H1 (cell line): ENCODE measurements at regions not wholly inside any gene's neighbourhood (a gene's known extent, or its start where the extent isn't known, plus 50 kb on each side); places are given as distances from the start of the nearest gene placed in this dataset.

Experiments used
- CTCF ChIA-PET: fragments of 300-600 bp; sonication (Branson Sonifier 250); formaldehyde crosslinking; loops from one replicate; lab custom pipeline; 2021; ENCODE audit not compliant: partially characterized antibody; lab: Charles Lee
- POLR2A ChIA-PET: fragments of 300-600 bp; sonication (Branson Sonifier 250); formaldehyde crosslinking; loops from one replicate; lab custom pipeline; 2021; ENCODE audit warnings: inconsistent platforms; ENCODE audit not compliant: partially characterized antibody; lab: Charles Lee
- DNase-seq, 2 experiments: peaks; one replicate each; pipeline versions ENCODE4 v3.0.0 to v3.0.0-alpha.2; 2010 to 2022; ENCODE audit warnings: low spot score in 2 of 2, low read depth in 1 of 2, mixed read lengths in 1 of 2
- FAIRE-seq: peaks from 2 replicates; lab custom pipeline; 2011; peaks lifted over from hg19 to GRCh38; lab: Jason Lieb, UNC
- H2AFZ ChIP-seq: 2 replicates; pipeline ENCODE4 v1.8.1; 2012; ENCODE audit warnings: low read length, inconsistent platforms
- H2AK5ac ChIP-seq: 2 replicates; pipeline ENCODE4 v1.6.1; 2013; ENCODE audit warnings: low read depth, low read length
- H2BK120ac ChIP-seq: replicated peaks from 2 replicates; pipeline ENCODE3; 2013; ENCODE audit warnings: low read depth, low read length, inconsistent platforms
- H2BK12ac ChIP-seq: 2 replicates; pipeline ENCODE4 v1.6.1; 2013; ENCODE audit warnings: low read depth, low read length
- H2BK15ac ChIP-seq: 2 replicates; pipeline ENCODE4 v1.6.1; 2013; ENCODE audit warnings: low read length
- H2BK20ac ChIP-seq: 2 replicates; pipeline ENCODE4 v1.6.1; 2013; ENCODE audit warnings: low read length
- H2BK5ac ChIP-seq: 2 replicates; pipeline ENCODE4 v1.6.1; 2013; ENCODE audit warnings: low read depth, low read length
- H3K14ac ChIP-seq: 2 replicates; pipeline ENCODE4 v1.6.1; 2013; ENCODE audit warnings: inconsistent platforms; ENCODE audit not compliant: insufficient read length
- H3K18ac ChIP-seq: 2 replicates; pipeline ENCODE4 v1.6.1; 2013; ENCODE audit warnings: low read length; ENCODE audit errors: extremely low read depth
- H3K23ac ChIP-seq: 2 replicates; pipeline ENCODE4 v1.6.1; 2013; ENCODE audit warnings: inconsistent platforms; ENCODE audit not compliant: insufficient read length
- H3K23me2 ChIP-seq: 2 replicates; pipeline ENCODE4 v1.6.1; 2013; ENCODE audit warnings: low read depth, low read length
- H3K27ac ChIP-seq: 2 replicates; pipeline ENCODE4 v1.6.1; 2011; ENCODE audit warnings: low read depth, low read length, inconsistent platforms
- H3K27me3 ChIP-seq, 4 experiments: replicated peaks in 1 of 4; 1 replicate in 1 of 4; 2 replicates in 3 of 4; pipeline versions ENCODE4 v1.6.1 to v1.8.1; 2011 to 2013; ENCODE audit warnings: low read length in 3 of 4, mild to moderate bottlenecking in 3 of 4, inconsistent platforms in 2 of 4, mixed read lengths in 2 of 4, moderate library complexity in 1 of 4; ENCODE audit not compliant: control insufficient read depth in 3 of 4, insufficient read depth in 3 of 4; ENCODE audit errors: extremely low read depth in 1 of 4
- H3K36me3 ChIP-seq, 4 experiments: 2 replicates each; pipeline versions ENCODE4 v1.6.1 to v1.8.1; 2011 to 2013; ENCODE audit warnings: mild to moderate bottlenecking in 4 of 4, low read length in 3 of 4, moderate library complexity in 2 of 4, control low read depth in 1 of 4, inconsistent platforms in 1 of 4; ENCODE audit not compliant: insufficient read depth in 4 of 4, control insufficient read depth in 2 of 4
- H3K4ac ChIP-seq: replicated peaks from 2 replicates; pipeline ENCODE3; 2013; ENCODE audit warnings: low read length, low read depth, mixed read lengths, inconsistent platforms; ENCODE audit not compliant: insufficient read length
- H3K4me1 ChIP-seq, 4 experiments: replicated peaks in 1 of 4; 1 replicate in 1 of 4; 2 replicates in 3 of 4; pipeline versions ENCODE4 v1.6.1 to v1.8.1; 2011 to 2013; ENCODE audit warnings: low read length in 3 of 4, inconsistent platforms in 2 of 4, mixed read lengths in 1 of 4; ENCODE audit not compliant: insufficient read depth in 4 of 4, control insufficient read depth in 3 of 4
- H3K4me2 ChIP-seq, 2 experiments: 2 replicates each; pipeline versions ENCODE4 v1.6.1 to v1.8.1; 2011 to 2013; ENCODE audit warnings: low read depth in 2 of 2, low read length in 2 of 2, control low read depth in 1 of 2, inconsistent platforms in 1 of 2, mild to moderate bottlenecking in 1 of 2; ENCODE audit not compliant: insufficient read depth in 1 of 2
- H3K4me3 ChIP-seq, 4 experiments: fragments of 200-600, 300-600 bp in 1 of 4; sonication (generic), shearing (Covaris generic), sonication (Bioruptor Twin) in 1 of 4; 2 replicates each; pipeline versions ENCODE4 v1.5.1 to v1.8.1; 2011 to 2016; ENCODE audit warnings: low read length in 4 of 4, low read depth in 3 of 4, control low read depth in 2 of 4, inconsistent platforms in 2 of 4, mild to moderate bottlenecking in 2 of 4, mixed read lengths in 1 of 4, moderate library complexity in 1 of 4; ENCODE audit not compliant: insufficient read depth in 2 of 4; ENCODE audit errors: extremely low read depth in 1 of 4
- H3K56ac ChIP-seq: replicated peaks from 2 replicates; pipeline ENCODE3; 2013; ENCODE audit warnings: low read depth, mild to moderate bottlenecking, mixed read lengths, low read length, inconsistent platforms; ENCODE audit not compliant: insufficient read length
- H3K79me1 ChIP-seq: 2 replicates; pipeline ENCODE4 v1.6.1; 2013; ENCODE audit warnings: low read depth, low read length, control low read depth
- H3K79me2 ChIP-seq, 2 experiments: 2 replicates each; pipeline versions ENCODE4 v1.6.1 to v1.8.1; 2012 to 2013; ENCODE audit warnings: low read length in 2 of 2, mild to moderate bottlenecking in 2 of 2, inconsistent platforms in 1 of 2; ENCODE audit not compliant: insufficient read depth in 2 of 2, control insufficient read depth in 1 of 2
- H3K9ac ChIP-seq, 4 experiments: replicated peaks in 1 of 4; 1 replicate in 1 of 4; 2 replicates in 3 of 4; pipeline versions ENCODE4 v1.6.1 to v1.8.1; 2011 to 2013; ENCODE audit warnings: low read depth in 3 of 4, low read length in 3 of 4, control low read depth in 2 of 4, mild to moderate bottlenecking in 2 of 4, moderate library complexity in 2 of 4, inconsistent platforms in 1 of 4; ENCODE audit errors: extremely low read depth in 1 of 4
- H3K9me3 ChIP-seq, 2 experiments: 2 replicates each; pipeline versions ENCODE4 v1.6.1 to v1.8.1; 2012 to 2013; ENCODE audit warnings: mild to moderate bottlenecking in 2 of 2, moderate library complexity in 2 of 2, control low read depth in 1 of 2, inconsistent platforms in 1 of 2, low read depth in 1 of 2, low read length in 1 of 2, mixed read lengths in 1 of 2; ENCODE audit not compliant: insufficient read depth in 2 of 2
- H4K20me1 ChIP-seq, 2 experiments: replicated peaks in 1 of 2; 2 replicates each; pipeline versions ENCODE3 to v1.8.1; 2011 to 2013; ENCODE audit warnings: inconsistent platforms in 2 of 2, low read length in 2 of 2, mild to moderate bottlenecking in 1 of 2; ENCODE audit not compliant: insufficient read depth in 2 of 2, control insufficient read depth in 1 of 2
- H4K5ac ChIP-seq: 2 replicates; pipeline ENCODE4 v1.6.1; 2013; ENCODE audit warnings: low read length, low read depth, mixed read lengths, inconsistent platforms; ENCODE audit not compliant: insufficient read length
- H4K8ac ChIP-seq: 2 replicates; pipeline ENCODE4 v1.8.0; 2013; ENCODE audit warnings: mild to moderate bottlenecking, moderate library complexity, low read length, inconsistent platforms; ENCODE audit not compliant: insufficient read depth; ENCODE audit errors: extremely low read depth
- H4K91ac ChIP-seq: replicated peaks from 2 replicates; pipeline ENCODE3; 2013; ENCODE audit warnings: low read length, mixed read lengths, inconsistent platforms; ENCODE audit not compliant: insufficient read length
- ASH2L ChIP-seq: fragments of 200-600, 300-600 bp; sonication (generic); IDR thresholded peaks from one replicate; pipeline ENCODE4 v1.7.1; 2017; ENCODE audit warnings: low read length
- CTCF ChIP-seq, 3 experiments: IDR thresholded peaks; 1 replicate in 2 of 3; 2 replicates in 1 of 3; pipeline versions ENCODE4 v1.5.1 to v1.6.1; 2011; ENCODE audit warnings: low read length in 3 of 3, mild to moderate bottlenecking in 3 of 3, inconsistent platforms in 2 of 3, low read depth in 1 of 3, moderate library complexity in 1 of 3; ENCODE audit not compliant: insufficient read depth in 1 of 3; ENCODE audit errors: control extremely low read depth in 1 of 3
- FOSL1 ChIP-seq: IDR thresholded peaks from 2 replicates; pipeline ENCODE4 v1.6.1; 2011; ENCODE audit warnings: mild to moderate bottlenecking, low read depth, low read length, moderate library complexity; ENCODE audit not compliant: insufficient read depth
- RAD21 ChIP-seq, 2 experiments: IDR thresholded peaks in 1 of 2; conservative IDR thresholded peaks in 1 of 2; 2 replicates each; pipeline ENCODE4 v1.6.1; 2011; ENCODE audit warnings: low read depth in 2 of 2, low read length in 2 of 2, improper control_type of control experiment in 1 of 2, inconsistent platforms in 1 of 2, mild to moderate bottlenecking in 1 of 2, moderate library complexity in 1 of 2
- TEAD4 ChIP-seq: IDR thresholded peaks from 2 replicates; pipeline ENCODE4 v1.6.1; 2012; ENCODE audit warnings: low read depth, low read length, inconsistent platforms, mixed read lengths
- WGBS, 2 experiments: shearing (Covaris generic) in 1 of 2; methylation state at CpG; one replicate each; pipeline versions ENCODE4 v1.1.6 to v1.1.7; 2013 to 2015; ENCODE audit warnings: low lambda C conversion rate in 2 of 2, mixed read lengths in 2 of 2, inconsistent platforms in 1 of 2, low coverage in 1 of 2, missing lambda C conversion rate in 1 of 2; ENCODE audit not compliant: insufficient replicate concordance in 2 of 2, insufficient coverage in 1 of 2, insufficient read length in 1 of 2; ENCODE audit errors: extremely low coverage in 1 of 2, missing lambda C conversion rate in 1 of 2; 5-methylcytosine and 5-hydroxymethylcytosine counted together

GRCh38 chr4:178356725-178357124 lies 914.5 kb upstream of the AGA start:
- Histone ChIP-seq H3K4me1 (no peaks in the 10 kb centered on the region), H3K79me2 (no peaks in the 10 kb centered on the region), H3K79me1 (no peaks in the 10 kb centered on the region), H3K9ac (no peak overlapping the region), H3K27me3 (no peaks in the 10 kb centered on the region), H3K9me3 (no peaks in the 10 kb centered on the region), H2BK12ac (no peak overlapping the region), H3K18ac (no peak overlapping the region), H4K20me1 (no peaks in the 10 kb centered on the region), H3K56ac (no peak overlapping the region), H2BK15ac (no peak overlapping the region), H3K4ac (no peak overlapping the region), H2BK5ac (no peak overlapping the region), H3K23me2 (no peaks in the 10 kb centered on the region; the same call in 1 of the 2 replicates), H4K5ac (no peak overlapping the region), H2AK5ac (no peak overlapping the region), H4K91ac (no peak overlapping the region), H3K36me3 (no peaks in the 10 kb centered on the region), H2BK120ac (no peak overlapping the region), H3K4me3 (no peak overlapping the region), H2AFZ (no peak overlapping the region), H3K4me2 (no peak overlapping the region), H2BK20ac (no peak overlapping the region), H4K8ac (no peak overlapping the region), H3K23ac (no peak overlapping the region), H3K14ac (no peak overlapping the region), H3K27ac (no peak overlapping the region)
- TF ChIP-seq TEAD4 (peak; percentile 97), RAD21 (IDR thresholded peaks at IDR 0.05 in 1 of 2, conservative IDR thresholded peaks at IDR 0.05 in 1 of 2; ENCODE audit: low read depth in 2 of 2, low read length in 2 of 2) (peak; percentile 39 to 49), CTCF (IDR thresholded peaks at IDR 0.05; ENCODE audit: control extremely low read depth in 1 of 3, insufficient read depth in 1 of 3, low read depth in 1 of 3, low read length in 3 of 3) (peak in 2 of 3 experiments; percentile 10 to 44; a peak in 2 of 4 replicates), ASH2L (no peak), FOSL1 (no peak)
- WGBS, 2 experiments = 95% methylated on average over 2 of the region's 2 CpGs; no CpG with 5 or more reads in 1 of the 2 experiments
- CTCF ChIA-PET = interaction anchor here (0.7 kb wide), 1 partner anchor 302 kb away, joined by 3 read pairs; no protein-coding TSS in a partner anchor
- FAIRE-seq (no peak), DNase-seq (no peak)
- POLR2A ChIA-PET = no interaction called here
